DND-41 (cell line): ENCODE measurements at regions not wholly inside any gene's neighbourhood (a gene's known extent, or its start where the extent isn't known, plus 50 kb on each side); places are given as distances from the start of the nearest gene placed in this dataset.

Experiments used
- ATAC-seq: fragments of 200-7000 bp; cut with Tn5 transposase; 3 replicates; pipeline ENCODE4 v1.9.1; 2021; ENCODE audit warnings: low read depth; ENCODE audit not compliant: insufficient read depth
- DNase-seq: peaks from one replicate; pipeline ENCODE4 v3.0.0-alpha.2; 2020
- H2AFZ ChIP-seq: 2 replicates; pipeline ENCODE4 v1.6.0; 2012; ENCODE audit warnings: low read depth, low read length
- H3K27ac ChIP-seq: 2 replicates; pipeline ENCODE4 v1.5.1; 2012; ENCODE audit warnings: low read length, inconsistent platforms
- H3K27me3 ChIP-seq: fragments of 200-600 bp; sonication (generic); 2 replicates; pipeline ENCODE4 v1.6.0; 2012; ENCODE audit warnings: low read length, mild to moderate bottlenecking, inconsistent platforms; ENCODE audit not compliant: insufficient read depth, poor library complexity
- H3K36me3 ChIP-seq: 2 replicates; pipeline ENCODE4 v1.5.1; 2012; ENCODE audit warnings: low read length, inconsistent platforms; ENCODE audit not compliant: insufficient read depth
- H3K4me1 ChIP-seq: 2 replicates; pipeline ENCODE4 v1.5.1; 2012; ENCODE audit warnings: mild to moderate bottlenecking, low read length; ENCODE audit not compliant: insufficient read depth
- H3K4me2 ChIP-seq: 2 replicates; pipeline ENCODE4 v1.6.0; 2012; ENCODE audit warnings: mild to moderate bottlenecking, moderate library complexity, low read length, inconsistent platforms; ENCODE audit not compliant: insufficient read depth
- H3K4me3 ChIP-seq, 2 experiments: fragments of 200-600 bp in 1 of 2; shearing (Covaris generic) in 1 of 2; 2 replicates each; pipeline ENCODE4 v1.5.1; 2012 to 2016; ENCODE audit warnings: inconsistent platforms in 2 of 2, low read length in 2 of 2, mild to moderate bottlenecking in 2 of 2, low read depth in 1 of 2, moderate library complexity in 1 of 2
- H3K79me2 ChIP-seq: 2 replicates; pipeline ENCODE4 v1.6.0; 2012; ENCODE audit warnings: low read length, inconsistent platforms; ENCODE audit not compliant: insufficient read depth
- H3K9ac ChIP-seq: 2 replicates; pipeline ENCODE4 v1.6.0; 2012; ENCODE audit warnings: low read depth, mild to moderate bottlenecking, inconsistent platforms, low read length, moderate library complexity
- H3K9me3 ChIP-seq: 2 replicates; pipeline ENCODE4 v1.5.1; 2012; ENCODE audit warnings: low read length, moderate library complexity, mild to moderate bottlenecking, inconsistent platforms; ENCODE audit not compliant: insufficient read depth, severe bottlenecking
- H4K20me1 ChIP-seq: 2 replicates; pipeline ENCODE4 v1.6.0; 2012; ENCODE audit warnings: low read length; ENCODE audit not compliant: insufficient read depth
- CTCF ChIP-seq: IDR thresholded peaks from 2 replicates; pipeline ENCODE4 v1.5.1; 2012; ENCODE audit warnings: borderline replicate concordance, low read length, moderate library complexity, mild to moderate bottlenecking; ENCODE audit not compliant: poor library complexity, severe bottlenecking; ENCODE audit errors: extremely low read depth
- EZH2 ChIP-seq: IDR thresholded peaks from 3 replicates; pipeline ENCODE4 v1.6.1; 2012; ENCODE audit warnings: borderline replicate concordance, low read depth, mild to moderate bottlenecking, moderate library complexity, low read length, inconsistent platforms; ENCODE audit not compliant: severe bottlenecking

GRCh38 chr12:105736498-105736897 lies 402.3 kb downstream of the NUAK1 start:
- no peaks in the 10 kb centered on the region for H4K20me1 ChIP-seq
- H3K4me1 ChIP-seq: no peaks in the 10 kb centered on the region
- H3K9ac ChIP-seq: no peak overlapping the region

GRCh38 chr12:105738051-105738450 lies 400.7 kb downstream of the NUAK1 start:
- no peak for TF ChIP-seq CTCF
- no peak for TF ChIP-seq EZH2
- Histone ChIP-seq H3K9ac (no peak overlapping the region), H3K4me3 (no peak overlapping the region), H3K4me1 (no peaks in the 10 kb centered on the region), H2AFZ (no peak overlapping the region), H3K36me3 (no peaks in the 10 kb centered on the region), H3K9me3 (no peaks in the 10 kb centered on the region), H3K4me2 (no peak overlapping the region), H3K27me3 (peaks cover 8% of the 10 kb centered on the region), H3K27ac (no peak overlapping the region), H4K20me1 (no peaks in the 10 kb centered on the region), H3K79me2 (no peaks in the 10 kb centered on the region)
- DNase-seq (no peak), ATAC-seq (no peak)

More at GRCh38 chr12:105736498-105736897, 402.3 kb downstream of the NUAK1 start:
- Histone ChIP-seq H3K79me2 (no peaks in the 10 kb centered on the region), H3K4me2 (no peak overlapping the region), H3K9me3 (no peaks in the 10 kb centered on the region), H3K36me3 (no peaks in the 10 kb centered on the region), H3K27me3 (peaks cover 8% of the 10 kb centered on the region), H3K27ac (no peak overlapping the region), H2AFZ (no peak overlapping the region), H3K4me3 (no peak overlapping the region)
- ATAC-seq (no peak), DNase-seq (no peak)
- no peak for TF ChIP-seq EZH2
- TF ChIP-seq CTCF: no peak

GRCh38 chr12:105740369-105740768 lies 398.4 kb downstream of the NUAK1 start:
- H4K20me1 ChIP-seq: no peaks in the 10 kb centered on the region
- no peak overlapping the region for H3K27ac ChIP-seq
- no peaks in the 10 kb centered on the region for H3K4me1 ChIP-seq
- H3K4me3 ChIP-seq: no peak overlapping the region
- ATAC-seq: no peak
- peaks cover 11% of the 10 kb centered on the region for H3K27me3 ChIP-seq
- TF ChIP-seq EZH2 (no peak), CTCF (no peak)
- H3K9me3 ChIP-seq: no peaks in the 10 kb centered on the region
- no peaks in the 10 kb centered on the region for H3K79me2 ChIP-seq
- DNase-seq: no peak
- H2AFZ ChIP-seq: no peak overlapping the region
- no peak overlapping the region for H3K4me2 ChIP-seq
- no peak overlapping the region for H3K9ac ChIP-seq
- no peaks in the 10 kb centered on the region for H3K36me3 ChIP-seq
